ENCODE measurements at regions not wholly inside any gene's neighbourhood (a gene's known extent, or its start where the extent isn't known, plus 50 kb on each side); places are given as distances from the start of the nearest gene placed in this dataset.

- no peaks in the 10 kb centered on the region for H3K27me3 ChIP-seq
- no peak for TF ChIP-seq POLR2A (IDR thresholded peaks at IDR 0.05)
- TF ChIP-seq CTCF (IDR thresholded peaks at IDR 0.05): peak in 5 of 7 experiments; percentile 5 to 59 (median 29)
- ATAC-seq: no peak
- no peaks in the 10 kb centered on the region for H3K4me1 ChIP-seq
- intact Hi-C loops (cut with DNase I): no loop called here
- H3K9me3 ChIP-seq: no peaks in the 10 kb centered on the region
- no peak for DNase-seq
- H3K36me3 ChIP-seq (replicated peaks in 1 of 2; ENCODE audit: insufficient read depth in 1 of 2, low read depth in 2 of 2): no peaks in the 10 kb centered on the region
- H3K27ac ChIP-seq: no peak overlapping the region
- H3K4me3 ChIP-seq: no peak overlapping the region
- WGBS, 2 donors: 36 to 39% methylated on average over 2 of the region's 2 CpGs
Measured at GRCh38 chr15:91522605-91523332, 330.7 kb upstream of the SLCO3A1 start.

DNA sequence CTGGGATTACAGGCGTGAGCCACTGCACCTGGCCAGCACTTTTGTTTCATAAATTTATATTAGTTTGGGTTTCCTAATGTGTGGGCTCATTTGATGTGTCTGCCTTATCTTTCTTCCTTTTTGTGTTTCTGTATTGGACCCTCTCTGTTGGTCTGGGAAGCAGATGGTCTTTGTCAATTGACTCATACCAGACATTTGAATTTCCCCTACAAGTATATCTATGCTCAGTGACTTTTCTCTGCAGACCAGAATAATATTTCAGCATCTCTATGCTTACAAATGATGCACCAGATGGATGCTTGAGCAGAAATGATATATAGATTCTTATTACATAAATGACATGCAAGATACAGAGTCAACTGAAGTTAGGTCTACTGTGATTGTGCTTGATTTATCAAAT is 329.9 kb upstream of the SLCO3A1 start:
- H3K4me3 ChIP-seq: no peak overlapping the region
- intact Hi-C loops (cut with DNase I): no loop called here
- WGBS, 2 donors: 56 to 62% methylated on average over 1 of the region's 1 CpG
- no peaks in the 10 kb centered on the region for H3K9me3 ChIP-seq
- DNase-seq (no peak), ATAC-seq (no peak)
- TF ChIP-seq CTCF (IDR thresholded peaks at IDR 0.05): no peak
- TF ChIP-seq POLR2A (IDR thresholded peaks at IDR 0.05): no peak
- no peaks in the 10 kb centered on the region for H3K27me3 ChIP-seq
- H3K36me3 ChIP-seq (replicated peaks in 1 of 2; ENCODE audit: insufficient read depth in 1 of 2, low read depth in 2 of 2): no peaks in the 10 kb centered on the region
- no peak overlapping the region for H3K27ac ChIP-seq
- no peaks in the 10 kb centered on the region for H3K4me1 ChIP-seq

DNA sequence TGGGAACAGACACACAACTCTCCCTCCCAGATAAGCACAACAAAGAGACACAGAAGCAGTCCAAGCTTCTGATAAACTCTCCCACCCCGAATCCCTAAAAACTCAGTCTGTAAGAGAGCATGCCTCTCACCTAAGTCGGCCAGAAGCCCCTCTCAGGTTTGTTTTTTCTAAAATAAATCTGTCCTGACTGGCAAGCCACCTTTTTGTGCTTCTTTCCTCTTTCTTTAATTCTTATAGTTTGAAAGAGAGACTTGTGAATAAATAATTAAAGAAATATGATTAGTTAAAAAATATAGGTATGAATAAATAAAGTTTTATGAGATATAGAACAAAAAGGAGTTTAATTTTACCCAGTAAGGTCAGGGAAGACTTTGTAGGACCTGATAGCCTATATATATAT is 329.0 kb upstream of the SLCO3A1 start:
- H3K27ac ChIP-seq: no peak overlapping the region
- H3K4me1 ChIP-seq: no peaks in the 10 kb centered on the region
- no peak overlapping the region for H3K4me3 ChIP-seq
- intact Hi-C loops (cut with DNase I): no loop called here
- WGBS, 2 donors: 40 to 51% methylated on average over 2 of the region's 2 CpGs
- no peak for TF ChIP-seq CTCF (IDR thresholded peaks at IDR 0.05)
- TF ChIP-seq POLR2A (IDR thresholded peaks at IDR 0.05): no peak
- H3K9me3 ChIP-seq: no peaks in the 10 kb centered on the region
- no peaks in the 10 kb centered on the region for H3K27me3 ChIP-seq
- ATAC-seq: no peak
- DNase-seq: no peak
- no peaks in the 10 kb centered on the region for H3K36me3 ChIP-seq (replicated peaks in 1 of 2; ENCODE audit: insufficient read depth in 1 of 2, low read depth in 2 of 2)

DNA sequence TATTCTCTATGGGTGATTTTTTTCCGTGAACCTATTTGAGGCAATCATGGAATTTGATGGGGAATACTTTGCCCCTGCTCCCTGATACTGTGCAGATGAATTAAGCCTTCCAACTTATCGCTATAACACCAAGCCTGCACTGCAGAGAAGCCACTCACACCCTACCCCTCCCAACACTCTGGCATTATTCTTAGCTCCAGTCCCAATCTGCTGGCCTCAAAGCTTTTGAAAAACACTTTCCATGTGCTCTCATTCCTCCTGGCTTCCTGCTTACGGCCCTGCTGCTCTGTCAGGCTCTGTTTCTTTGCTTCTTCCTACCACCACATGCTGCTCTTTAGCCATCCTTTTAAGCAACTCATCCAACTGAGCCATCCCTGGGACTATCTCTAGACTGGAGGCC is 327.8 kb upstream of the SLCO3A1 start:
- DNase-seq: no peak
- no peak overlapping the region for H3K27ac ChIP-seq
- 69 to 73% methylated on average over 3 of the region's 3 CpGs for WGBS, 2 donors
- TF ChIP-seq CTCF (IDR thresholded peaks at IDR 0.05): no peak
- no peak for TF ChIP-seq POLR2A (IDR thresholded peaks at IDR 0.05)
- no peaks in the 10 kb centered on the region for H3K9me3 ChIP-seq
- no peaks in the 10 kb centered on the region for H3K27me3 ChIP-seq
- no peak overlapping the region for H3K4me3 ChIP-seq
- no peaks in the 10 kb centered on the region for H3K36me3 ChIP-seq (replicated peaks in 1 of 2; ENCODE audit: insufficient read depth in 1 of 2, low read depth in 2 of 2)
- intact Hi-C loops (cut with DNase I): no loop called here
- ATAC-seq: no peak
- H3K4me1 ChIP-seq: no peaks in the 10 kb centered on the region

DNA sequence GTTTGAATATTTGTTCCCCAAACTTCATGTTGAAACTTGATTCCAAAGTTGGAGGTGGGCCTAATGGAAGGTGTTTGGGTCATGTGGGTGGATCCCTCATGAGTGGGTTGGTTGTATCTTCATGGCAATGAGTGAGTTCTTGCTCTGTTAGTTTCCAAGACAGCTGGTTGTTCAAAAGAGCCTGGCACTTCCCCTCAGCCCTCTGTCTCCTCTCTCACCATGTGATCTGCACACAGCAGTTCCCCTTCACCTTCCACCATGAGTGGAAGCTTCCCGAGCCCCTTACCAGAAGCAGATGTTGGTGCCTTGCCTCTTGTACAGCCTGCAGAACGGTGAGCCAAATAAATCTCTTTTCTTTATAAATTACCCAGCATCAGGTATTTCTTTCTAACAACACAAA is 327.1 kb upstream of the SLCO3A1 start:
- Histone ChIP-seq H3K9me3 (no peaks in the 10 kb centered on the region), H3K27ac (no peak overlapping the region), H3K4me3 (no peak overlapping the region), H3K27me3 (no peaks in the 10 kb centered on the region), H3K4me1 (no peaks in the 10 kb centered on the region), H3K36me3 (replicated peaks in 1 of 2; ENCODE audit: insufficient read depth in 1 of 2, low read depth in 2 of 2) (no peaks in the 10 kb centered on the region)
- WGBS, 2 donors: 51 to 78% methylated on average over 2 of the region's 2 CpGs
- ATAC-seq: no peak
- intact Hi-C loops (cut with DNase I): no loop called here
- TF ChIP-seq POLR2A (IDR thresholded peaks at IDR 0.05): no peak
- TF ChIP-seq CTCF (IDR thresholded peaks at IDR 0.05): no peak
- DNase-seq: no peak

Data from body of pancreas (tissue), 4 donors.